Retinal pigment epithelial cell (primary cell): ENCODE measurements at regions not wholly inside any gene's neighbourhood (a gene's known extent, or its start where the extent isn't known, plus 50 kb on each side); places are given as distances from the start of the nearest gene placed in this dataset.

Experiments used
- DNase-seq: peaks from one replicate; pipeline ENCODE4 v3.0.0-alpha.2; 2010; ENCODE audit warnings: low read depth
- H3K4me3 ChIP-seq: 2 replicates; pipeline ENCODE4 v1.5.1; 2011; ENCODE audit warnings: mild to moderate bottlenecking, low read length, control low read depth, moderate library complexity
- CTCF ChIP-seq: conservative IDR thresholded peaks from 2 replicates; pipeline ENCODE4 v1.5.1; 2011; ENCODE audit warnings: low read depth, low read length, control low read depth, inconsistent platforms

GRCh38 chr19:27872370-27872769, 1340.6 kb downstream of the UQCRFS1 start:
- DNase-seq = no peak
- no peak overlapping the region for H3K4me3 ChIP-seq
- TF ChIP-seq CTCF = no peak

- no peak for DNase-seq
- no peak for TF ChIP-seq CTCF
- no peak overlapping the region for H3K4me3 ChIP-seq
Observed at GRCh38 chr19:27870293-27870692, 1342.7 kb downstream of the UQCRFS1 start.

GRCh38 chr19:27868007-27868406, 1344.9 kb downstream of the UQCRFS1 start:
- DNase-seq = no peak
- TF ChIP-seq CTCF = no peak
- H3K4me3 ChIP-seq = no peak overlapping the region

- no peak for DNase-seq
- no peak for TF ChIP-seq CTCF
- no peak overlapping the region for H3K4me3 ChIP-seq
Observed at GRCh38 chr19:27865927-27866777, 1346.8 kb downstream of the UQCRFS1 start.

GRCh38 chr19:27861411-27861975, 1351.5 kb downstream of the UQCRFS1 start:
- no peak overlapping the region for H3K4me3 ChIP-seq
- no peak for DNase-seq
- TF ChIP-seq CTCF = no peak

- no peak for DNase-seq
- no peak overlapping the region for H3K4me3 ChIP-seq
- no peak for TF ChIP-seq CTCF
Observed at GRCh38 chr19:27860309-27860934, 1352.5 kb downstream of the UQCRFS1 start.
